Spinal cord (tissue), 9 donors: ENCODE measurements at regions not wholly inside any gene's neighbourhood (a gene's known extent, or its start where the extent isn't known, plus 50 kb on each side); places are given as distances from the start of the nearest gene placed in this dataset.

ENCODE experiments used
- DNase-seq, 6 donors: peaks; one replicate each; pipeline versions ENCODE4 v3.0.0 to v3.0.0-alpha.2; 2013 to 2015; ENCODE audit warnings: low spot score in 6 of 6, low read depth in 4 of 6
- H3K27ac ChIP-seq: one replicate; pipeline ENCODE4 v1.5.1; 2013; ENCODE audit warnings: low read depth, low read length, control low read depth
- H3K27me3 ChIP-seq: one replicate; pipeline ENCODE4 v1.6.1; 2013; ENCODE audit warnings: low read length; ENCODE audit not compliant: control insufficient read depth, insufficient read depth
- H3K36me3 ChIP-seq: one replicate; pipeline ENCODE4 v1.6.1; 2013; ENCODE audit warnings: low read length; ENCODE audit not compliant: control insufficient read depth, insufficient read depth
- H3K4me1 ChIP-seq: one replicate; pipeline ENCODE4 v1.6.1; 2013; ENCODE audit warnings: low read length; ENCODE audit not compliant: control insufficient read depth, insufficient read depth
- H3K4me3 ChIP-seq: one replicate; pipeline ENCODE4 v1.5.1; 2013; ENCODE audit warnings: low read depth, low read length, control low read depth
- H3K9me3 ChIP-seq: one replicate; pipeline ENCODE4 v1.6.1; 2013; ENCODE audit warnings: low read length; ENCODE audit not compliant: control insufficient read depth, insufficient read depth
- WGBS: methylation state at CpG from one replicate; pipeline ENCODE4 v1.1.5; 2013; ENCODE audit warnings: missing lambda C conversion rate; ENCODE audit not compliant: insufficient coverage; 5-methylcytosine and 5-hydroxymethylcytosine counted together
- donor health status: healthy.

DNA sequence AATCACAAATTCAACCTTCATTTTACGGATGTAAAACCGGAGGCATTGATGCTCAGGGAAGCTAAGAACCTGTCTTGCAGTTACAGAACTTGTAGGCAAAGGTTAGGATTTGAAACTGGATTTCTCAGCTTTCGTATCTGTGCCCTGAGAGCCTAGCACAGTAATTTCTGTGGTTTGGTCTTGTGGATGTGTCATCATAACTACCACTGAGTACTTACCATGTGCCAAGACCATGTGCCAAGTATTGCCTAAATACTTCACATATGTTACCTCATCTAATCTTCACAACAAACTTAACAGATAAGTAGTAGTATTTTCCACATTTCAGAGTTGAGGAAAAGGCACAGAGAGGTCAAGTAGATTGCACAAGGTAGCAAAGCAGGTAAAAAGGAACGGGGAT lies 140.7 kb downstream of the NXPE2 start:
- peaks cover 8% of the 10 kb centered on the region for H3K27me3 ChIP-seq
- no peaks in the 10 kb centered on the region for H3K9me3 ChIP-seq
- H3K4me3 ChIP-seq = no peak overlapping the region
- H3K4me1 ChIP-seq = peaks cover 8% of the 10 kb centered on the region
- no peaks in the 10 kb centered on the region for H3K36me3 ChIP-seq
- H3K27ac ChIP-seq = no peak overlapping the region
- no CpG with 5 or more reads among the region's 4 CpGs for WGBS
- DNase-seq = no peak

GRCh38 chr11:114820621-114821020 lies 142.3 kb downstream of the NXPE2 start:
- WGBS = 64% methylated on average over 5 of the region's 5 CpGs
- no peak overlapping the region for H3K4me3 ChIP-seq
- H3K4me1 ChIP-seq = peaks cover 8% of the 10 kb centered on the region
- H3K9me3 ChIP-seq = no peaks in the 10 kb centered on the region
- H3K36me3 ChIP-seq = no peaks in the 10 kb centered on the region
- no peak for DNase-seq
- peaks cover 8% of the 10 kb centered on the region for H3K27me3 ChIP-seq
- no peak overlapping the region for H3K27ac ChIP-seq

DNA sequence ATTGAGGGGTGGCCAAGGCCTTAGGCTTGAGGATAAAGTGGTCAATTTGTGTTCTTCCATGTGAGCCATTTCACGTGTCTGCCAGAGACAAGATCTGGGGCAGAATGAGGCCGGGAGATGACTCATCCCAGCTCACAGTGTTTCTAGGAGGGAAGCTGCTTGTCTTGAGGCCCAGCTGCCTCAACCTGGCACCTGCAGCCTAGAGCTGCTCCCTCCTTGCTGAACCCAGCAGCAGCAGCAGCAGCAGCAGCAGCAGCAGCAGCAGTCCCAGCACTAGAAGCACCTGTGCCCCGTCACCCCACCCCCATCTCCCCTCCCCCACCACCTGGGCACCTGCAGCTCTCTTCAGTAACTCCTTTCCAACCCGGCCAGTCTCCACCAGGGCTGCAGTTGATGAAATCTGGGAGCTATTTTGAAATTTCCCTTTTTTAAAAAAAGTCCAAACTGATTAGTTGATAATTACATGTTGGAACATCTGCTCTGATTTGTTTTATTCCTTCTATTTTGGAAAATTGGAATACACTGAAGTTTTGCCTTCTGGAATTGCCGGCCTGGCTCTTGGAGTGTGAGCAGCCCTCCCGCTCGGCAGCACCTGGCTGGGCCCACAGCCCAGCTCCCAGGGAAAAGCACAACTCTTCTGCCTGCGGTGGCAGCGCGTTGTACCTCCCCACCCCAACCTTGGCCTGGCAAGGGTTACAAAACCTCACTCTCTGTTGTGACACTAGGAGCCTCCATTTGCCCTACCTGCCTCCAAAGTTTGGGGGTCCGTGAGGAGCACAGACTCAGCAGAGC lies 143.5 kb downstream of the NXPE2 start:
- H3K4me3 ChIP-seq = no peak overlapping the region
- DNase-seq = peak in 1 of 6 donors; percentile 41
- no peaks in the 10 kb centered on the region for H3K9me3 ChIP-seq
- no peaks in the 10 kb centered on the region for H3K36me3 ChIP-seq
- H3K27me3 ChIP-seq = peaks cover 8% of the 10 kb centered on the region
- peaks cover 8% of the 10 kb centered on the region for H3K4me1 ChIP-seq
- no peak overlapping the region for H3K27ac ChIP-seq
- 76% methylated on average over 8 of the region's 11 CpGs for WGBS

DNA sequence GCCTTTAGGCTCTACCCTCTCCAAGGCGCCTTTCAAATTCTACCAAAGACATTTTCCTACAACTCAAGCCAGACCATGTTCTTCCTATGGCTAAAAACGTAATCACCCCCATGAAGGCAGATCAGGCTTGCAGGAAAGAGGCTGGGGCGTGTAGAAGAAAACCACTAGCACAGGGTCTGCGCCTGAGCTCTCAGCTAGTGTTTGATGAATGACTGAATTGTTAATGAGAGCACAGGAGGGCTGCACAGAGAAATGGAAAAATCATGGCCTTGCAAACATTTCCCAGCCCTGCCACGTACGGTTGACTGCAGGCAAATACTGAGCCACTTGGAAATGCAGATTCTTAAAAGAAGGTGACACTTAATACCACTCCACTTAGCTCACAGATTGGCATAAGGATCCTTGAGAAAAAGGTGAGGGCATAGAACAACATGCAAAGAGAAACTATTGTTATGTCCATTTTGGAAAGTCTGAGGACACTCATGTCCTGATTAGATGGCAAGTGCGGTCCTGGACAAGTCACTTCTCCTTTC lies 148.6 kb downstream of the NXPE2 start:
- 79% methylated on average over 4 of the region's 7 CpGs for WGBS
- H3K27ac ChIP-seq = no peak overlapping the region

GRCh38 chr11:114827736-114828135 lies 149.4 kb downstream of the NXPE2 start:
- Histone ChIP-seq H3K27ac (no peak overlapping the region), H3K27me3 (peaks cover 2% of the 10 kb centered on the region), H3K4me1 (no peaks in the 10 kb centered on the region), H3K4me3 (no peak overlapping the region), H3K36me3 (no peaks in the 10 kb centered on the region), H3K9me3 (no peaks in the 10 kb centered on the region)
- WGBS = 44% methylated on average over 1 of the region's 3 CpGs
- DNase-seq = peak in 2 of 6 donors; percentile 26 to 61

More for the DNA sequence above, 148.6 kb downstream of the NXPE2 start:
- DNase-seq = peak in 1 of 6 donors; percentile 39
- H3K9me3 ChIP-seq = no peaks in the 10 kb centered on the region
- no peak overlapping the region for H3K4me3 ChIP-seq
- no peaks in the 10 kb centered on the region for H3K36me3 ChIP-seq
- no peaks in the 10 kb centered on the region for H3K4me1 ChIP-seq
- H3K27me3 ChIP-seq = peaks cover 1% of the 10 kb centered on the region

- H3K4me3 ChIP-seq = no peak overlapping the region
- H3K9me3 ChIP-seq = no peaks in the 10 kb centered on the region
- peak in 1 of 6 donors; percentile 47 for DNase-seq
- peaks cover 2% of the 10 kb centered on the region for H3K27me3 ChIP-seq
- H3K36me3 ChIP-seq = no peaks in the 10 kb centered on the region
- H3K27ac ChIP-seq = no peak overlapping the region
- no peaks in the 10 kb centered on the region for H3K4me1 ChIP-seq
- 33% methylated on average over 3 of the region's 6 CpGs for WGBS
These were observed 154.3 kb downstream of the NXPE2 start for GRCh38 chr11:114832532-114833125.

GRCh38 chr11:114836161-114836560 lies 157.8 kb downstream of the NXPE2 start:
- DNase-seq = no peak
- H3K4me3 ChIP-seq = no peak overlapping the region
- no peaks in the 10 kb centered on the region for H3K9me3 ChIP-seq
- no peaks in the 10 kb centered on the region for H3K36me3 ChIP-seq
- H3K27me3 ChIP-seq = peaks cover 2% of the 10 kb centered on the region
- WGBS = 100% methylated on average over 2 of the region's 3 CpGs
- no peaks in the 10 kb centered on the region for H3K4me1 ChIP-seq
- H3K27ac ChIP-seq = no peak overlapping the region

GRCh38 chr11:114844896-114845295 lies 166.6 kb downstream of the NXPE2 start:
- Histone ChIP-seq H3K4me1 (peaks cover 10% of the 10 kb centered on the region), H3K9me3 (no peaks in the 10 kb centered on the region), H3K36me3 (no peaks in the 10 kb centered on the region), H3K4me3 (no peak overlapping the region), H3K27ac (no peak overlapping the region), H3K27me3 (no peaks in the 10 kb centered on the region)
- DNase-seq = peak in 1 of 6 donors; percentile 51
- 86% methylated on average over 1 of the region's 1 CpG for WGBS

DNA sequence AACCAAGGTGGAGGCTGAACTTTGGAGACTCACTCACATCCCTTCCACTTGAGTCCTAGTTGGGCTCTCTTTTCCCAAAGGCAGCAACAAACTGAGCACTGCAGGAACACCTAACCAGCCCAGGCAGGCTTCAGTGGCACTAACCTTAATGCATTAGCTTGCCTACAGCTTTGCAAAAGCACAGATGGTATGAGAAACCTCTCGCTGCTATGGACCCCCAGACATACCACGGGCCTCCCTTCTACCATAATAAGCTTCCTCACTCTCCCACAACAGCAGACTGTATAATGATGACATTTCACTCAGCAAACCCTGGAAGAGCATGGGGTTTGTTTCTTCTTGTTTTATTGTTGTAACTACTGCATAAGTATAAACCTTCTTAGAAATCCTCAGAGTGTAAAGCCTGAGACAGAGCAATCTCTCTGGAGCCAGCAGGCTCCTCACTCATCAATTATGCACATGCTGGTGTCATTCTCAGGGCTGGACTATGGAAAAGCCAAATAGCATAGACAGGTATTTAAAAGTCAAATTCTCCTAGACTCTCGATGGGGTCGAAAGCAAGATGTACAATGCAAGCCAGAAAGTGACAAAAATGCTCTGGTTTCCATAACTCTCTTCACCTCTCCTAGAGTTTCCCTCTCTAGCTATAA lies 167.6 kb downstream of the NXPE2 start:
- 60% methylated on average over 1 of the region's 4 CpGs for WGBS
- Histone ChIP-seq H3K4me3 (no peak overlapping the region), H3K36me3 (no peaks in the 10 kb centered on the region), H3K9me3 (no peaks in the 10 kb centered on the region), H3K27ac (no peak overlapping the region), H3K27me3 (no peaks in the 10 kb centered on the region), H3K4me1 (peaks cover 10% of the 10 kb centered on the region)
- peak in 2 of 6 donors; percentile 21 to 28 for DNase-seq
